GM18867 (cell line): ENCODE measurements at regions not wholly inside any gene's neighbourhood (a gene's known extent, or its start where the extent isn't known, plus 50 kb on each side); places are given as distances from the start of the nearest gene placed in this dataset.

Source experiments
- ATAC-seq: cut with Tn5 transposase; IDR thresholded peaks from one replicate; pipeline ENCODE4 v1.9.1; 2021; ENCODE audit warnings: mild to moderate bottlenecking, moderate library complexity; ENCODE audit not compliant: unreplicated experiment

DNA sequence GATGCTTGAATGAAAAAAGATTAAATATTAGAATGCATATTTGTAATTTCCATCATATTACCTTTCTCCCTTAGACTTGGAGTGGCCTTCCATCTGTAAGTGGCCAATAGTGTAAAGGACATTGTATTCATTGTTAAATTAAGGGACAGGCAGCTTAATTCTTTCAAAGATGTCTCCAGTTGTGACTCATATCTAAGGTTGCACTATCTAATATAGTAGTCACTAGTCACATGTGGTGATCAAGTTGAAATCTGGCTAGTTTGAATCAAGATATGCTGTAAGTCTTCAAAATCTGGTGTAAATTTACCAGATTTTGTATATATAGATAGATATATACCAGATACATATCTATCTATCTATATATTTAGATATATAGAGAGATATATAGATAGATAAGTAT is 52.4 kb upstream of the AGPS start:
- ATAC-seq: no peak

DNA sequence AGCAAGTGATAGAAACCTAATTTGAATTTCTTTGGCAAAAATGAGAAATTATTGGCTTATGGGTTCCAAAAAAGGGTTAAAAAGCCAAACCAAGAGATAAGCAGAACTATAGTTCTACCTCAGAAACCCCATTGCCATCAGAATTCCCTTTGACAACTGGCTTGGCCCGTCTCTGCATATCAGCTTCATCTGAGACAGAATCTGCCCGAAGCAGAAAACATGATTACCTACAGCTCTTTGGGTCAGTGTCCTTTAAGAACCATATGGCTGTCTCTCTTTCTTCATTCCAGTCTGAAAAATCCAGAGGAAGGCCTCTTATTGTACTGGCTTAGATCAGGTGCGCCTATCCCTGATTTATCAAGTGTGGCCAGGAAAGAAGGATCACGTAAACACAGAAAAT is 49.8 kb upstream of the AGPS start:
- no peak for ATAC-seq
